ENCODE measurements at regions not wholly inside any gene's neighbourhood (a gene's known extent, or its start where the extent isn't known, plus 50 kb on each side); places are given as distances from the start of the nearest gene placed in this dataset.
A peak's percentile ranks its signal among the peaks of the same experiment; 100 is the strongest.

DNA sequence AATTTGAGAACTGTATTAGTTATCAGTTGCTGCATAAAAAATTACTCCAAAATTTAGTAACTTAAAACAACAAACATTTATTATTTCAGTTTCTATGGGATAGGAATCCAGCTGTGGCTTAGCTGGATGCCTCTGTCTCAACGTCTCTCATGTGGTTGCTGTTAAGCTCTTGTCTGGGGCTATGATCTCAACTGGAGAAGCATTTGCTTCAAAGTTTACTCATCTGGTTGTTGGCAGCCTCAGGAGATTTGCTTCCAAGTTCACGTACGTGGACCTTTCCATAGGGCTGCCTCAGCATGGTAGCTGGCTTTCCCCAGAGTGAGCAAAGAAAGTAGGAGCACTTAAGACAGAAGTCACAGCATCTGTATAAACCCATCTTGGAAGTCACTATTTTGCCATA lies 144.9 kb upstream of the SESN3 start:
- peak; percentile 27 for DNase-seq (ENCODE audit: low read depth)
- TF ChIP-seq, protein P1, sequence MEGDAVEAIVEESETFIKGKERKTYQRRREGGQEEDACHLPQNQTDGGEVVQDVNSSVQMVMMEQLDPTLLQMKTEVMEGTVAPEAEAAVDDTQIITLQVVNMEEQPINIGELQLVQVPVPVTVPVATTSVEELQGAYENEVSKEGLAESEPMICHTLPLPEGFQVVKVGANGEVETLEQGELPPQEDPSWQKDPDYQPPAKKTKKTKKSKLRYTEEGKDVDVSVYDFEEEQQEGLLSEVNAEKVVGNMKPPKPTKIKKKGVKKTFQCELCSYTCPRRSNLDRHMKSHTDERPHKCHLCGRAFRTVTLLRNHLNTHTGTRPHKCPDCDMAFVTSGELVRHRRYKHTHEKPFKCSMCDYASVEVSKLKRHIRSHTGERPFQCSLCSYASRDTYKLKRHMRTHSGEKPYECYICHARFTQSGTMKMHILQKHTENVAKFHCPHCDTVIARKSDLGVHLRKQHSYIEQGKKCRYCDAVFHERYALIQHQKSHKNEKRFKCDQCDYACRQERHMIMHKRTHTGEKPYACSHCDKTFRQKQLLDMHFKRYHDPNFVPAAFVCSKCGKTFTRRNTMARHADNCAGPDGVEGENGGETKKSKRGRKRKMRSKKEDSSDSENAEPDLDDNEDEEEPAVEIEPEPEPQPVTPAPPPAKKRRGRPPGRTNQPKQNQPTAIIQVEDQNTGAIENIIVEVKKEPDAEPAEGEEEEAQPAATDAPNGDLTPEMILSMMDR (IDR thresholded peaks at IDR 0.05; ENCODE audit: insufficient read depth, low read depth, low read length), result no peak
- no peak overlapping the region for H3K4me3 ChIP-seq (ENCODE audit: low read depth, low read length)

DNA sequence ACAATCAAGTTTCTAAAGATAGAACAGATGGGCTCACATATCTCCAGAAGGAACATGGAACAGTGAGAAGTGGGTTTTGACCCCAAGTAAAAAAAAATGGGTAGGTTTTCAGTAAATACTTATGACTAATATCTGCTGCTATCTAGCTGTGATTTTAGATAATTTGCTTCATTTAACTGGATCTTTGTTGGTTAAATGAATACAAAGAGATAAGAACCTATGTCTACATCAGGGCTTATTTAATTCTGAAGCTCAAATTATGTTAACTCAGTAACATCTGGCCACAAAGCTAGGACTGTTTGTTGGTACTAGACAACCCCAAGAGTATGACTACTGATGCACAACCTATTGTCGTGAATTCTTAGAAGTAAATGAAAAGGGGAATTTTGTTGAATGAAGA lies 144.4 kb upstream of the SESN3 start:
- no peak for DNase-seq (ENCODE audit: low read depth)
- H3K4me3 ChIP-seq (ENCODE audit: low read depth, low read length), result no peak overlapping the region
- TF ChIP-seq, protein P1 (IDR thresholded peaks at IDR 0.05; ENCODE audit: insufficient read depth, low read depth, low read length), result no peak

DNA sequence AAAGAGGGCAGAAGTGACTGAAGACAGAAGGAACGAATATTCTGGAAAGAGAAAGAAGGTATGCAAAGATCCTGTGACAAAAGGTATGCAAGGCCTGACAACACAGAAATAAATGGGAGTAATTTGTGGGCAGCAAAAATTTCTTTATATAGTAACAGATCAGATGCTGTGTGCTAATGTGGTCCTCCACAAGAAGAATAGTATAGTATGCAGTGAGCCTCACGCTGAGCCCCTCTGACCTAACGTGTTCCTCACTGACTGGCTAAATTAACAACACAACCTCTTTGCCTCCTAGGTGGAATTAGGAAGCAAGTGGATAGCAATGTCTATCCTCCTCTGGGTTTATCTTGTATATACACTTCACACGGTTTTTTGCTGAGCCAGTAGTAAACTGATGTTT lies 143.1 kb upstream of the SESN3 start:
- H3K4me3 ChIP-seq (ENCODE audit: low read depth, low read length), result no peak overlapping the region
- TF ChIP-seq, protein P1 (IDR thresholded peaks at IDR 0.05; ENCODE audit: insufficient read depth, low read depth, low read length), result no peak
- no peak for DNase-seq (ENCODE audit: low read depth)

DNA sequence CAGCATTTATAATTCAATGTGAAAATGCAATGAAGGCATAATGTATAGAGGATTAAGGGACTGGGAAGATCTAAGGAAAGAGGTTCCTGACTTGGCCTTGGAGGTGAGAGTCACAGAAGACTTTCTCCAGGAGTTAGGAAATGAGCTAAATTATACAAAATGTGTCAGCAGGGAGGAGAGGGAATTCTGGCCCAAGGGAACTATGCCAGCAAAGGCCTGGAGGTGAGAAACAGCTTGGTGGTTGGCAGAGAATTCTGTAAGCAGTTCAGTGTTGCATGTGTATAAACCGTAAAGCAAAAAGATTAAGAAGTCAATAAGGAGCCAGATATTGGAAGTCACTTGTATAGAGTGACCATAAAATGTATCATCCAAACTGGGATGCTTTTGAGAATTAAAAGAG lies 142.2 kb upstream of the SESN3 start:
- TF ChIP-seq, protein P1 (IDR thresholded peaks at IDR 0.05; ENCODE audit: insufficient read depth, low read depth, low read length), result no peak
- DNase-seq (ENCODE audit: low read depth), result no peak
- no peak overlapping the region for H3K4me3 ChIP-seq (ENCODE audit: low read depth, low read length)

DNA sequence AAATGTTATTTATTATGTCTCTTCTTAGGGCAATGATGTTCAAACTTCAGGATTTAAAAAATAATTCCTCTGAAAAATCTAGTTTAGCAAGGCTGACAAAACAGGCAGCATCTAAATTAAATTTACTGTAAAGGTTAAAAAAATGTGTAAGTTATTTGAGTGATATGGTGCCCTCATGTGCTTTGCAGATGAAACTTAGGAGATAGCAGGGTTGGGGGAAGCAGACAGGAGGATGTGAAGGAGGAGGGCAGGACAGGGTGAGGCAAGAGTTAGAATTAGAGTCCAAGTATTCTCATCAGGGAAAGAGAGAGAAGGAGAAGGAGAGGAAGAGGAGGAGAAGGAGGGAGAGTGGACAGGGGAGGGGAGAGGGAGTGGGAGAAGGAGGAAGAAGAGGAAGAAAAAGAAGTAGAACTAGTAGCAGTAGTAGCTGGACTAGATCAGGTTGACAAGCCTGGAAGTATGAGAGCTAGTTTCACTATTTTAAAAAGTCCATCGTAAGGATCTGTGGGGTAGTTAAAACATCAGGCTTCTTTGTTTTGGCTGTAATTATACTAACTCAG lies 141.2 kb upstream of the SESN3 start:
- TF ChIP-seq, protein P1 (IDR thresholded peaks at IDR 0.05; ENCODE audit: insufficient read depth, low read depth, low read length), result no peak
- no peak for DNase-seq (ENCODE audit: low read depth)
- no peak overlapping the region for H3K4me3 ChIP-seq (ENCODE audit: low read depth, low read length)

DNA sequence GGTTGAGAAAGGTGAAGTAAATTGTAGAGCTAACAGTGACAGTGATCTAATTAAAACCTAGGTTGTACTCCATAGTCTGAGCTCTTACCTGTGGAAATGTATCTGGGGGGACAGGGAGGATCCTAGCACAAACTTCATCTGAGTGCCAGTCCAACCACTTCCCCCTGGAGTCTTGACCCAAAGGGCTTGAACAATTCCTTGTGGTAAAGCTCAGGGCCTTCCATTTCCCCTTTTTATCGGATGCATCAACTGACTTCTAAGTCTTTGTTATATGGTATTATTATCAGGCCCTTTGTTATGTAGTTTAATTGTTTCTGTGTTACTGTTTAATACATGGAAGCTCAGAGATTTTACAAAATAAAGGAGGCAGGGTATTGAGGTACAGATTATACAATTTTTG lies 140.2 kb upstream of the SESN3 start:
- TF ChIP-seq, protein P1 (IDR thresholded peaks at IDR 0.05; ENCODE audit: insufficient read depth, low read depth, low read length), result no peak
- H3K4me3 ChIP-seq (ENCODE audit: low read depth, low read length), result no peak overlapping the region
- DNase-seq (ENCODE audit: low read depth), result no peak

DNA sequence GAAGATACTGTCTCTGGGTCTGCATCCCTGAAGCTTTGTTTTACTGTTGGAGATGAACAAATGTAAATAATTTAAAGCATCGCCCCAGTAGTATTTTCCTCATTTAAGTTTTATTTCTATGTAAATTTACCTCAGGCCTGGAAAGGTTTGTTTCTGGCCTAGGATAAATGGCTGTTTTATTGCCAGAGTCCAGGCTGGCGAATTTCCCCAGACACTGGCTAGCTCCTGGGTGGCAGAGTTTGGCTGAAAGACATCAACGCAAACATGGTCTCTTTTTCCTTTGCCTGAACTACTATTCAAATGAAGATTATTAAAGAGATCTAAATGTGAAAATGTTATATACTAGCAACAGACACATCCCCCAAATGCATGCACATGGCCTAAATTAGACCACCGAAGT lies 136.7 kb upstream of the SESN3 start:
- no peak for DNase-seq (ENCODE audit: low read depth)
- TF ChIP-seq, protein P1 (IDR thresholded peaks at IDR 0.05; ENCODE audit: insufficient read depth, low read depth, low read length), result no peak
- H3K4me3 ChIP-seq (ENCODE audit: low read depth, low read length), result no peak overlapping the region

Measured in fibroblast of villous mesenchyme (primary cell).